HEK293T (cell line): ENCODE measurements at regions not wholly inside any gene's neighbourhood (a gene's known extent, or its start where the extent isn't known, plus 50 kb on each side); places are given as distances from the start of the nearest gene placed in this dataset.

Experiments used
- ARNT ChIP-seq: fragments of 450-650 bp; IDR thresholded peaks from 2 replicates; pipeline ENCODE4 v1.6.1; 2017; ENCODE audit warnings: mild to moderate bottlenecking
- BHLHE40 ChIP-seq: fragments of 450-650 bp; IDR thresholded peaks from 2 replicates; pipeline ENCODE4 v1.6.1; 2016; ENCODE audit warnings: mild to moderate bottlenecking, moderate library complexity, borderline replicate concordance
- ELF4 ChIP-seq: fragments of 450-650 bp; IDR thresholded peaks from 2 replicates; pipeline ENCODE4 v1.6.1; 2017; ENCODE audit warnings: antibody characterized with exemption
- HDGF ChIP-seq: fragments of 450-650 bp; IDR thresholded peaks from 2 replicates; pipeline ENCODE4 v1.6.1; 2017; ENCODE audit warnings: antibody characterized with exemption, borderline replicate concordance
- LEF1 ChIP-seq: fragments of 450-650 bp; IDR thresholded peaks from 2 replicates; pipeline ENCODE4 v1.6.1; 2017; ENCODE audit warnings: mild to moderate bottlenecking, borderline replicate concordance
- SP1 ChIP-seq: fragments of 450-650 bp; IDR thresholded peaks from 2 replicates; pipeline ENCODE4 v1.6.1; 2017
- SUZ12 ChIP-seq: fragments of 450-650 bp; IDR thresholded peaks from 2 replicates; pipeline ENCODE4 v1.6.1; 2016; ENCODE audit warnings: mild to moderate bottlenecking
- TARDBP ChIP-seq: fragments of 450-650 bp; IDR thresholded peaks from 2 replicates; pipeline ENCODE4 v1.6.1; 2016
- ZNF384 ChIP-seq: fragments of 450-650 bp; IDR thresholded peaks from 2 replicates; pipeline ENCODE4 v1.6.1; 2016

GRCh38 chr12:14259481-14260010, 105.9 kb upstream of the ATF7IP start:
- TF ChIP-seq ARNT (no peak), LEF1 (no peak), HDGF (no peak), BHLHE40 (no peak), SUZ12 (no peak), TARDBP (no peak), ELF4 (no peak), SP1 (no peak), ZNF384 (no peak)
